Trophoblast cell (in vitro differentiated cells and primary cell): ENCODE measurements at regions not wholly inside any gene's neighbourhood (a gene's known extent, or its start where the extent isn't known, plus 50 kb on each side); places are given as distances from the start of the nearest gene placed in this dataset.

Experiments used
- DNase-seq, 2 donors: peaks; one replicate each; pipeline ENCODE4 v3.0.0-alpha.2; 2016
- H2AFZ ChIP-seq: 2 replicates; pipeline ENCODE4 v1.6.1; 2013; ENCODE audit warnings: low read length, moderate library complexity, mild to moderate bottlenecking; ENCODE audit not compliant: insufficient read depth, poor library complexity
- H2AK5ac ChIP-seq: 2 replicates; pipeline ENCODE4 v1.6.1; 2013; ENCODE audit warnings: mild to moderate bottlenecking, low read length
- H2BK120ac ChIP-seq: 2 replicates; pipeline ENCODE4 v1.6.1; 2013; ENCODE audit warnings: low read length, mild to moderate bottlenecking, moderate library complexity; ENCODE audit not compliant: insufficient read depth, poor library complexity
- H2BK12ac ChIP-seq: 2 replicates; pipeline ENCODE4 v1.6.1; 2013; ENCODE audit warnings: mild to moderate bottlenecking, low read length, moderate library complexity
- H2BK5ac ChIP-seq: 2 replicates; pipeline ENCODE4 v1.6.1; 2013; ENCODE audit warnings: low read length, low read depth, moderate library complexity, mild to moderate bottlenecking; ENCODE audit not compliant: poor library complexity
- H3K14ac ChIP-seq: 2 replicates; pipeline ENCODE4 v1.6.1; 2013; ENCODE audit warnings: mild to moderate bottlenecking, low read length
- H3K18ac ChIP-seq: 2 replicates; pipeline ENCODE4 v1.6.1; 2013; ENCODE audit warnings: mild to moderate bottlenecking, low read length
- H3K23ac ChIP-seq: 2 replicates; pipeline ENCODE4 v1.6.1; 2013; ENCODE audit warnings: low read length
- H3K27ac ChIP-seq: 2 replicates; pipeline ENCODE4 v1.5.1; 2013; ENCODE audit warnings: low read depth, mild to moderate bottlenecking, inconsistent platforms, low read length, moderate library complexity
- H3K27me3 ChIP-seq: 2 replicates; pipeline ENCODE4 v1.6.1; 2013; ENCODE audit warnings: inconsistent platforms, mild to moderate bottlenecking, low read length, moderate library complexity; ENCODE audit not compliant: insufficient read depth
- H3K36me3 ChIP-seq, 2 experiments: 1 replicate in 1 of 2; 2 replicates in 1 of 2; pipeline ENCODE4 v1.6.1; 2013; ENCODE audit warnings: low read length in 2 of 2, mild to moderate bottlenecking in 2 of 2, moderate library complexity in 1 of 2; ENCODE audit not compliant: insufficient read depth in 2 of 2, control insufficient read depth in 1 of 2
- H3K4ac ChIP-seq: 2 replicates; pipeline ENCODE4 v1.6.1; 2013; ENCODE audit warnings: low read depth, mild to moderate bottlenecking, low read length, moderate library complexity
- H3K4me1 ChIP-seq, 2 experiments: 1 replicate in 1 of 2; 2 replicates in 1 of 2; pipeline ENCODE4 v1.6.1; 2013; ENCODE audit warnings: low read length in 2 of 2, mild to moderate bottlenecking in 2 of 2, moderate library complexity in 1 of 2; ENCODE audit not compliant: insufficient read depth in 2 of 2, control insufficient read depth in 1 of 2
- H3K4me2 ChIP-seq: 2 replicates; pipeline ENCODE4 v1.6.1; 2013; ENCODE audit warnings: inconsistent platforms, mild to moderate bottlenecking, low read length, moderate library complexity
- H3K4me3 ChIP-seq: 2 replicates; pipeline ENCODE4 v1.5.1; 2013; ENCODE audit warnings: mild to moderate bottlenecking, low read depth, low read length, inconsistent platforms
- H3K79me1 ChIP-seq: one replicate; pipeline ENCODE4 v1.6.1; 2013; ENCODE audit warnings: low read length
- H3K79me2 ChIP-seq: 2 replicates; pipeline ENCODE4 v1.6.1; 2013; ENCODE audit warnings: low read length, mild to moderate bottlenecking; ENCODE audit not compliant: control insufficient read depth, insufficient read depth, poor library complexity
- H3K9ac ChIP-seq: 2 replicates; pipeline ENCODE4 v1.6.1; 2013; ENCODE audit warnings: mild to moderate bottlenecking, low read length
- H3K9me3 ChIP-seq: 2 replicates; pipeline ENCODE4 v1.6.1; 2013; ENCODE audit warnings: low read depth, mild to moderate bottlenecking, control low read depth, inconsistent platforms, low read length; ENCODE audit not compliant: insufficient read depth
- H4K12ac ChIP-seq: 2 replicates; pipeline ENCODE4 v1.6.1; 2013; ENCODE audit warnings: low read depth, mild to moderate bottlenecking, low read length, moderate library complexity
- H4K8ac ChIP-seq: 2 replicates; pipeline ENCODE4 v1.6.1; 2013; ENCODE audit warnings: low read depth, mild to moderate bottlenecking, low read length, moderate library complexity
- H4K91ac ChIP-seq: one replicate; pipeline ENCODE4 v1.6.1; 2013; ENCODE audit warnings: low read depth, mild to moderate bottlenecking, low read length, moderate library complexity
- WGBS: extraction: QIAGEN DNeasy Blood & Tissue Kit; methylation state at CpG from one replicate; pipeline ENCODE4 v1.1.7; 2013; ENCODE audit warnings: missing lambda C conversion rate; ENCODE audit not compliant: insufficient read length, insufficient coverage; ENCODE audit errors: extremely low coverage; 5-methylcytosine and 5-hydroxymethylcytosine counted together

DNA sequence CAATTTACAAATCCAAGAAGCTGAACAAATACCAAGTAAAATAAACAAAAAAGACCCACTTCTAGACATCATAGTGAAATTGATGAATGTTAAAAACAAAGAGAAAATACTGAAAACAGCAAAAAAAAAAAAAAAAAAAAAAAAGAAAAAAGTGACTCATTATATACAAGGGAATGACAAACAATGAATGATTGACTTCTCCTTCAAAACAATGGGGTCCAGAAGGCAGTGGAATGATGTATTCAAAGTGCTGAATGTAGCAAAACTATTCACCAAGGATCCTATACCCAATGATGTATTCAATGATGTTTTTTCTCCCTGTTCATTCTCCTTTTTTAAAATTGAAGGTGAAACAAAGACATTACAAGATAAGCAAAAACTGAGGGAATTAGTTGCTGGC, 650.0 kb downstream of the UTRN start:
- Histone ChIP-seq H3K18ac (no peak overlapping the region), H2BK5ac (no peak overlapping the region), H2BK12ac (no peak overlapping the region), H3K14ac (no peak overlapping the region), H3K27ac (no peak overlapping the region), H3K79me1 (no peaks in the 10 kb centered on the region), H4K91ac (no peak overlapping the region), H3K9me3 (no peaks in the 10 kb centered on the region), H3K23ac (no peak overlapping the region), H3K36me3 (no peaks in the 10 kb centered on the region), H3K27me3 (no peaks in the 10 kb centered on the region), H4K8ac (no peak overlapping the region), H3K4ac (no peak overlapping the region), H2AFZ (no peak overlapping the region), H2BK120ac (no peak overlapping the region), H3K9ac (no peak overlapping the region), H3K4me1 (no peaks in the 10 kb centered on the region), H3K79me2 (no peaks in the 10 kb centered on the region), H3K4me2 (no peak overlapping the region), H4K12ac (no peak overlapping the region), H3K4me3 (no peak overlapping the region), H2AK5ac (no peak overlapping the region)
- DNase-seq = no peak

DNA sequence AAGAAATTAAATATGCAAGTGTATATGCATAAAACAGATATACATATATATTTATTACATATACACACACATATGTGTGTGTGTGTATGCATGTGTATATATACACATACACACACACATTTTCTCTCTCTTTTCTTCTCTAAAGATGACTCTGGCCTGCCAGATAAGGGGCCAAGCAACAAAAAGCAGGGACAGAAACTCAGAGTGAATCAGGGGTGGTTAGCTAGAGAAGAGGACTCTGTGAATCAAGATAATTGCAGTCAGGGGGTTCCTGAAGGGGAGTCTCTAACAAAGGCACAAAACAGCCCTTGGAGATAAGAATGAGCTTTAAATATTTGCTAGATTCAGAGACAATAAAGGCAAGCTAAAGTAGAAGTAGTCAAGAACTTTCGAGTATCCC, 650.5 kb downstream of the UTRN start:
- no CpG with 5 or more reads among the region's 1 CpG for WGBS
- no peaks in the 10 kb centered on the region for H3K36me3 ChIP-seq
- no peaks in the 10 kb centered on the region for H3K9me3 ChIP-seq

DNA sequence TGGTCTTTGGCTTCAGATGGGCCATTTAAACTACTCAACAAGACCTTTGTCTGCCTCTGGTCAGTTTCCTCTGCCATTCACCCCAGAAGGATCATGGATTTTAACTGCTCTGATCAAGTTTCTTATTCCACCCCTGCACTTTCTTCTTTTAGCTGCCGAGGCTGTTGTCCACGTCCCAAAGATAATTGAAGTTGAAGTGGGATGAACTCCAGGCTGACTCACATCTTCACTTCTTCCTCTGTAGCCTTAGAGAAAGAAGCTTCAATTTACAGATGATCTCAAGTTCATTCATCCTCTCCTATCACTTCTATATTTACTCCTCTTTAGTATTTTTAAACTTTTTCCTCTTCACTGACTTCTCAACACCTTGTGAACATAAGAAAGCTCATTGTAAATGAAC, 651.6 kb downstream of the UTRN start:
- Histone ChIP-seq H4K8ac (no peak overlapping the region), H2AFZ (no peak overlapping the region), H2BK12ac (no peak overlapping the region), H2BK120ac (no peak overlapping the region), H2BK5ac (no peak overlapping the region), H4K91ac (no peak overlapping the region), H4K12ac (no peak overlapping the region), H3K4me3 (no peak overlapping the region), H3K4me1 (no peaks in the 10 kb centered on the region), H3K14ac (no peak overlapping the region), H3K9me3 (no peaks in the 10 kb centered on the region), H3K4me2 (no peak overlapping the region), H3K27ac (no peak overlapping the region), H3K27me3 (no peaks in the 10 kb centered on the region), H2AK5ac (no peak overlapping the region), H3K79me2 (no peaks in the 10 kb centered on the region), H3K9ac (no peak overlapping the region), H3K18ac (no peak overlapping the region), H3K4ac (no peak overlapping the region), H3K36me3 (no peaks in the 10 kb centered on the region), H3K23ac (no peak overlapping the region), H3K79me1 (no peaks in the 10 kb centered on the region)
- no CpG with 5 or more reads among the region's 2 CpGs for WGBS
- no peak for DNase-seq

More for the DNA sequence above, 650.5 kb downstream of the UTRN start:
- no peak overlapping the region for H4K91ac ChIP-seq
- H3K27ac ChIP-seq = no peak overlapping the region
- no peaks in the 10 kb centered on the region for H3K79me1 ChIP-seq
- H3K27me3 ChIP-seq = no peaks in the 10 kb centered on the region
- H3K14ac ChIP-seq = no peak overlapping the region
- no peak overlapping the region for H2BK120ac ChIP-seq
- H3K18ac ChIP-seq = no peak overlapping the region
- no peak overlapping the region for H3K4me2 ChIP-seq
- no peak overlapping the region for H4K8ac ChIP-seq
- H4K12ac ChIP-seq = no peak overlapping the region
- H3K4me3 ChIP-seq = no peak overlapping the region
- no peak overlapping the region for H2AFZ ChIP-seq
- H3K79me2 ChIP-seq = no peaks in the 10 kb centered on the region
- H2BK12ac ChIP-seq = no peak overlapping the region
- H3K4me1 ChIP-seq = no peaks in the 10 kb centered on the region
- H3K9ac ChIP-seq = no peak overlapping the region
- no peak for DNase-seq
- no peak overlapping the region for H2BK5ac ChIP-seq
- H3K23ac ChIP-seq = no peak overlapping the region
- H3K4ac ChIP-seq = no peak overlapping the region
- no peak overlapping the region for H2AK5ac ChIP-seq

DNA sequence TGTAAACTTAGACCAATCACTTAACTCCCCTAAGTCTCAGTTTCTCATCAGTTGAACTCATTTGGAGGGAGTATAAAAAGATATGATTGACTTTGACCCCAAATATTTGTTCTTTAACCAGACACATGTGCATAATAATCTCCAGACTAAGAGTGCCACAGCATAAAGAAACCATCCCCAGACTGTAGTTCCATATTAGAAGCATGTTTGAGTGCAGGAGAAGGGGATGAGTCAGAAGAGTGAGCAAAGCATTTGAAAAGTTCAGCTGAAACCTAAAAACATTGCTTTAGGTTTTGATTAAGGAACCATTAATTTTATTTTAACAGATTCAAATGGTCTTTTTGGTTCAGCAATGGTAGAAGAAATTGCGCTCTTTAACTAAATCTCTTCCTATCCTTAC, 654.8 kb downstream of the UTRN start:
- no peaks in the 10 kb centered on the region for H3K4me1 ChIP-seq
- no peak overlapping the region for H4K91ac ChIP-seq
- H3K79me1 ChIP-seq = no peaks in the 10 kb centered on the region
- no peak overlapping the region for H3K18ac ChIP-seq
- no peaks in the 10 kb centered on the region for H3K79me2 ChIP-seq
- H3K4me2 ChIP-seq = no peak overlapping the region
- no peak overlapping the region for H4K12ac ChIP-seq
- H3K23ac ChIP-seq = no peak overlapping the region
- H3K4me3 ChIP-seq = no peak overlapping the region
- no peak overlapping the region for H2BK120ac ChIP-seq
- no peak overlapping the region for H3K27ac ChIP-seq
- no peak for DNase-seq
- H2AK5ac ChIP-seq = no peak overlapping the region
- no peaks in the 10 kb centered on the region for H3K9me3 ChIP-seq
- no peak overlapping the region for H4K8ac ChIP-seq
- no peak overlapping the region for H2BK5ac ChIP-seq
- no peak overlapping the region for H3K9ac ChIP-seq
- H3K36me3 ChIP-seq = no peaks in the 10 kb centered on the region
- no peaks in the 10 kb centered on the region for H3K27me3 ChIP-seq
- no peak overlapping the region for H2AFZ ChIP-seq
- WGBS = no CpG with 5 or more reads among the region's 1 CpG
- no peak overlapping the region for H2BK12ac ChIP-seq
- H3K14ac ChIP-seq = no peak overlapping the region
- H3K4ac ChIP-seq = no peak overlapping the region

DNA sequence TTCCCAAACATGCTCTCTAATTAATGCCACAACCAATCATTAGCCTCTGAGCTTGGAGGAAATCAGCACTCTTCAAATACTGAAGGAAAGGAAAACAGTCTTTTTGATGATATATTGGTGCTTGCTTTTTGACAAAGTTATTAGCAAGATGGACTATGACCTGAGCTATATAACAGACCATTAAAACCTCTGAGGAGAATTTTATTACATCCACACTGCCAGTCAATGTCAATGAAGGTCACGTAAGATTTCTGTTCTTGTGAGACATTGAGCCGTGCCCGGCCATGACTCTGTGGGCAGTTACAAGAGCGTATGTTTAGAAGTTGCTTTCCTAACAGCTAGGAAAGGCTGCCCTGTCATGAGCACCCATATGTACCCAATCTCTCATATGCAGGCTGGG, 659.0 kb downstream of the UTRN start:
- Histone ChIP-seq H3K36me3 (no peaks in the 10 kb centered on the region), H3K4me3 (no peak overlapping the region), H2AFZ (no peak overlapping the region), H3K79me1 (no peaks in the 10 kb centered on the region), H3K4me1 (no peaks in the 10 kb centered on the region), H3K27ac (no peak overlapping the region), H3K9ac (no peak overlapping the region), H2BK12ac (no peak overlapping the region), H3K27me3 (no peaks in the 10 kb centered on the region), H2BK5ac (no peak overlapping the region), H3K4ac (no peak overlapping the region), H3K23ac (no peak overlapping the region), H4K91ac (no peak overlapping the region), H3K18ac (no peak overlapping the region), H3K4me2 (no peak overlapping the region), H2AK5ac (no peak overlapping the region), H2BK120ac (no peak overlapping the region), H3K9me3 (no peaks in the 10 kb centered on the region), H4K12ac (no peak overlapping the region), H4K8ac (no peak overlapping the region), H3K79me2 (no peaks in the 10 kb centered on the region), H3K14ac (no peak overlapping the region)
- no peak for DNase-seq
- no CpG with 5 or more reads among the region's 4 CpGs for WGBS
